Fibroblast of skin of back (primary cell): ENCODE measurements at regions not wholly inside any gene's neighbourhood (a gene's known extent, or its start where the extent isn't known, plus 50 kb on each side); places are given as distances from the start of the nearest gene placed in this dataset.
"Not testable (repeated sequence)": the region's sequence is repeated elsewhere in the genome, so short reads cannot be mapped to it uniquely, and the experiment has no call there.

Source experiments
- DNase-seq: peaks from one replicate; pipeline ENCODE4 v3.0.0-alpha.2; 2013

GRCh38 chr22:27323661-27324060, 477.9 kb downstream of the MN1 start:
- DNase-seq, result no peak

- not testable (repeated sequence) for DNase-seq
Measured at GRCh38 chr22:27324908-27325307, 476.6 kb downstream of the MN1 start.

- no peak for DNase-seq
Measured at GRCh38 chr22:27327497-27327896, 474.1 kb downstream of the MN1 start.

GRCh38 chr22:27327981-27328721, 473.4 kb downstream of the MN1 start:
- peak; percentile 24 for DNase-seq

GRCh38 chr22:27329131-27329850, 472.3 kb downstream of the MN1 start:
- no peak for DNase-seq

- no peak for DNase-seq
Measured at GRCh38 chr22:27329966-27330645, 471.4 kb downstream of the MN1 start.

GRCh38 chr22:27331526-27332281, 469.9 kb downstream of the MN1 start:
- peak; percentile 45 for DNase-seq

- no peak for DNase-seq
Measured at GRCh38 chr22:27335102-27335660, 466.4 kb downstream of the MN1 start.

- peak; percentile 78 for DNase-seq
Measured at GRCh38 chr22:27336151-27337090, 465.1 kb downstream of the MN1 start.

- DNase-seq, result no peak
Measured at GRCh38 chr22:27337676-27338075, 463.9 kb downstream of the MN1 start.

GRCh38 chr22:27340047-27340446, 461.5 kb downstream of the MN1 start:
- DNase-seq, result no peak

GRCh38 chr22:27344546-27344945, 457.0 kb downstream of the MN1 start:
- no peak for DNase-seq

GRCh38 chr22:27345691-27346090, 455.9 kb downstream of the MN1 start:
- no peak for DNase-seq

- no peak for DNase-seq
Measured at GRCh38 chr22:27347951-27348350, 453.6 kb downstream of the MN1 start.

- DNase-seq, result no peak
Measured at GRCh38 chr22:27348634-27349033, 452.9 kb downstream of the MN1 start.

- DNase-seq, result peak; percentile 70
Measured at GRCh38 chr22:27349456-27349855, 452.1 kb downstream of the MN1 start.

GRCh38 chr22:27350306-27350705, 451.2 kb downstream of the MN1 start:
- no peak for DNase-seq

GRCh38 chr22:27352426-27352825, 449.1 kb downstream of the MN1 start:
- no peak for DNase-seq

- no peak for DNase-seq
Measured at GRCh38 chr22:27358096-27358870, 443.3 kb downstream of the MN1 start.

- no peak for DNase-seq
Measured at GRCh38 chr22:27370269-27370668, 431.3 kb downstream of the MN1 start.
